NB4 (cell line): ENCODE measurements at regions not wholly inside any gene's neighbourhood (a gene's known extent, or its start where the extent isn't known, plus 50 kb on each side); places are given as distances from the start of the nearest gene placed in this dataset.

Source experiments
- TF ChIP-seq, protein P1 (sequence below): IDR thresholded peaks from one replicate; pipeline ENCODE4 v1.5.1; 2012; ENCODE audit warnings: low read depth, low read length
- TF ChIP-seq, protein P2 (sequence below): IDR thresholded peaks from 2 replicates; pipeline ENCODE4 v1.6.1; 2011; ENCODE audit warnings: low read depth, low read length

DNA sequence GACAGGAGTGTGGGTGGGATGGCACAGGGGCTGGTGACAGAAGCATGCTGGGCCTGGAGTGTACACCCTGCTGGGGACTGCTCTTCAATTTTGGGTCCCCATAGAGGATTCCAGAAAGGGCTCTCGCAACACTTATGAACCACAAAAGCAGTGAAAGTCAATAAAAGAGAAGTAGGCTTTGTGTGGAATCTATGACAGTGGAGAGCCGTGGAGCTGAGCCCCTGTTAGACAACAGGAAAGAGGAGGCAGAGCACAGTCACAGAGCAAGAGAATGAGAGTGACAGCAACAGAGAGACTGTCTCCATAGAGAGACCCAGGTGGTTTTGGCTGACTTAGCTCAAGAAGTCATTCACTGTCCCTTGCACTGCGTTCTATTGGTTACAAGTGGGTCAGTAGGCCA, 135.1 kb upstream of the ATP6AP2 start:
- TF ChIP-seq, protein P1, sequence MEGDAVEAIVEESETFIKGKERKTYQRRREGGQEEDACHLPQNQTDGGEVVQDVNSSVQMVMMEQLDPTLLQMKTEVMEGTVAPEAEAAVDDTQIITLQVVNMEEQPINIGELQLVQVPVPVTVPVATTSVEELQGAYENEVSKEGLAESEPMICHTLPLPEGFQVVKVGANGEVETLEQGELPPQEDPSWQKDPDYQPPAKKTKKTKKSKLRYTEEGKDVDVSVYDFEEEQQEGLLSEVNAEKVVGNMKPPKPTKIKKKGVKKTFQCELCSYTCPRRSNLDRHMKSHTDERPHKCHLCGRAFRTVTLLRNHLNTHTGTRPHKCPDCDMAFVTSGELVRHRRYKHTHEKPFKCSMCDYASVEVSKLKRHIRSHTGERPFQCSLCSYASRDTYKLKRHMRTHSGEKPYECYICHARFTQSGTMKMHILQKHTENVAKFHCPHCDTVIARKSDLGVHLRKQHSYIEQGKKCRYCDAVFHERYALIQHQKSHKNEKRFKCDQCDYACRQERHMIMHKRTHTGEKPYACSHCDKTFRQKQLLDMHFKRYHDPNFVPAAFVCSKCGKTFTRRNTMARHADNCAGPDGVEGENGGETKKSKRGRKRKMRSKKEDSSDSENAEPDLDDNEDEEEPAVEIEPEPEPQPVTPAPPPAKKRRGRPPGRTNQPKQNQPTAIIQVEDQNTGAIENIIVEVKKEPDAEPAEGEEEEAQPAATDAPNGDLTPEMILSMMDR: no peak
- TF ChIP-seq, protein P2, sequence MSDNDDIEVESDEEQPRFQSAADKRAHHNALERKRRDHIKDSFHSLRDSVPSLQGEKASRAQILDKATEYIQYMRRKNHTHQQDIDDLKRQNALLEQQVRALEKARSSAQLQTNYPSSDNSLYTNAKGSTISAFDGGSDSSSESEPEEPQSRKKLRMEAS: no peak
